CD4-positive, alpha-beta T cell treated with Interleukin-6 for 4 hours (primary cell): ENCODE measurements at regions not wholly inside any gene's neighbourhood (a gene's known extent, or its start where the extent isn't known, plus 50 kb on each side); places are given as distances from the start of the nearest gene placed in this dataset.

Source experiments
- DNase-seq: peaks from one replicate; pipeline ENCODE4 v3.0.0-alpha.2; 2020; ENCODE audit warnings: mixed read lengths

DNA sequence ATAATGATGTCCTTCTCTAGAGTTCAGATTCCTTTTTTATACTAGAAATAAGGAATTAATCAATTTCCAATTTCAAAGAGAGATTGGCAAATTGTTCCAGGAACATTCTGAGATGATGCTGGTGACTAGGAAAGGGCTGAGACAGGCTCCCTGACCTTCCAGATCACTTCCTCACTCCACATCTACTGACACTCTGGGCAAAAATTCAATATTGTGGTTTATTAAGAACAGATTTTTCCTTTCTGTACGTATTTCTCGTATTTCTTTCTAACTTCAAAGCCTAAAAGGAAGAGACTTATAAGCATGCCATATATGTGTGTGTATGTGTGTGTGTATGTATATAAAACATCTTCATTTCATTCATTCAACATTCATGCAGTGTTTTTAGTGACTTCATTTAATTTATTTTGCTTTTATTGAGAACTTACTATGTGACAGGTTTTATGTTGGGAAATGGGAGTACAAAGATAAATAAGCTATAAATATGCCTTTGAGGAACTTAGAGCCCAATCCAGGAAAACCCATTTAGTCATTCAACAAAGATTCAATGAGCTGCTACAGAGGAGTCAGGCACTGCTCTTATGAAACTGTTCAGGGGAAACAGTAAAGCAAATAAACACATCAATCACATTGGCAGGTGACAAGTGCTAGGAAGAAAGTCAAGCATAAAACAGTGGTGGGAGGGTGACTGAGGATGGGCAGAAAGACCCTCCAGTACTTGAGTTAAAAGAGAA is 137.9 kb downstream of the RDH14 start:
- no peak for DNase-seq

DNA sequence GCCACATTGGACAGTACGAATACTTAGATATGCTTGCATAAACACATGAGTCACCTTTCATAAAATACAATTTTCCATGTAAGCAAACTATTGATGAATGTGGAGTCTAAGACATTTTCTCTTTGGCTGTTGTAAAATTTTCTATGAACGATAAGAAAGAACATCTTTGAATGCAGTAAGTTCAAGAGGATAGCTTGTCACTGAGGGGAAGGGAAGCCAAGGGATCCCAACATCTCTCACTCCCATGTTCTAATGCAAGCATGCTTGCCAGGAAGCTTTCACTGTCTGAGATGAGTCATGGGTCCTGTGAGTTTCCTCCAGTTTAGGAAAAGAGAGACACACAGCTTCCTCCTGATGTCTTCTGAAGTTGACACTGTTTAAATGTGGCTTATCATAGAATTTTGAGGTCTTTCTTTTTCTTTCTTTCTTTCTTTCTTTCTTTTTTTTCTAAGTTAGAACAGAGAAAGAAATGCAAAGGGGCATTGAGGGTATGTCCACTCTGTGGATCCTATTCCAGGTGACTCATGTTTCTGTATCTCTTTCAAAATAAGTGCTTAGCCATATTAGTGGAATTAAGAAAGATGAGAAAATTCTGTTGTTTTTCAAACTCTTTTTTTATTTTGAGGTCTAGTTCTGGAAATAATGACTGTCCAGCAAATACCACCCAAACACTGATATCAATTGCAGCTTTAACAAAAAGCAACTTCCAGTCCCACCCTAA is 146.6 kb downstream of the RDH14 start:
- no peak for DNase-seq

DNA sequence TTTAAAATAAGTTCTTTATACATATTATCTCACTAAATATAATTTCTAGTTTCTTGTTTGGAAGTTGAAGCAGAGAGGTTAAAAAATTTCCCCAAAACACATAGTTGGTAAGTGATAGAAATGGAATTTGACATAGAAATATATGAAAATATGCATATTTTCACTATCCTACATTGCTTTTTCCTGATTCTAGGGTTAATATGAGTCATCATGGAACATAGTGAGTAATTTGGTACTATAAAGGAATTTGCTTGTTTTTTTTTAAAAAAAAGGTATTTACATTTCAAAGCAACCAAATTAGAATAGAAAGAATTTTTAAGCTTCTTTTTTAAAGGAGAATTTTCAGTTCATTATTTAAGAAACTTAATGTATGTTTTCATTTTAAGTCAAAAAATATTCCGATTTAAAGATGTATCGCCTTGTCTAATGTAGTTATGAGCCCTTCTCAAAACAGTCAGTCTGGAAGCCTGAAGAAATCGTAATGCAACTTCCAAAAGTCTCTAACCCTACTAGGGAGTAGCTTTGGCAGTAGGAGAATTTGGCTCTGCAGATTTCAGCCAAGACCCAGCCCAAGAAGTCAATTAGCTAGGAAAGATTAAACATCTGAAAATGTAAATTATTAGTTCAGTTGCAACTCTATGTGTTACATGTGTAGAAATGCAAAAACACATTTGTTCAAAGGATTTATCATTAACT is 147.3 kb downstream of the RDH14 start:
- DNase-seq, result no peak

DNA sequence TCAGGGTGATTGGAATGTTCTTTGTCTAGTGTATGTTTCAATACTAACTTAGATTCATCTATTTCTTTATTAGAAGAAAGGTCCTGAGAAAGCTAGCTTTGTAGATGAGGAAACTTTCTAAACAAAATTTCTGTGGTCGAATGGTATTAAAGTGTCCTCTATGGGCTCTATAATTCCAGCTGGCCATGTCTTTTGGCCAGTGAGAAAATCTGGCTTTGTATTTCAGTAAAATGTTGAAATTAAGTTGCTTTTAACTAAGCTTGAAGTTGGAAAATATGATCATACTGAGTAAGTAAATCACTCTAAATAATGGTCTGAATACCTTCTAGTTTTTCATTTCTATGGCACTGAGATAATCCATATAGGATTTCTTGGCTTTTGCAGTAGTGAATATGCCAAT is 148.8 kb downstream of the RDH14 start:
- no peak for DNase-seq

DNA sequence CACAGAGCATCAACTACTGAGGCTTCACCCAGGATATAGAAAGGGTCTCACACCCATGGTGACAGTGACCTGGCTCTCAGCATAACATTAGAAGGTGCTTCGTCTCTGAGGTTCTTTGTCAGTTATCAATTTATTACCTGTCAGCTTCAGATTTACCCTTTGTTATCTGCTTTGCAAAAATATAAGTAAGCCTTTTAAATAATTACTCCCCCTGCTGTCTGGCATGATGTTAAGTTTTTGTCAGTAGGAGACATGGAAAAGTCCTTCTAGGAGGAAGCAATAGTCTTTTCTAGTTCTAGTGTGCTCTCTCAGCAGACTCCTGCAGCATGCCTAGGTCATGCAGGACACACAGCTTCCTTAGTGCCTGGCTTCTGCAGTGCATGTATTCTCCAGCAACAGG is 149.9 kb downstream of the RDH14 start:
- DNase-seq, result no peak

DNA sequence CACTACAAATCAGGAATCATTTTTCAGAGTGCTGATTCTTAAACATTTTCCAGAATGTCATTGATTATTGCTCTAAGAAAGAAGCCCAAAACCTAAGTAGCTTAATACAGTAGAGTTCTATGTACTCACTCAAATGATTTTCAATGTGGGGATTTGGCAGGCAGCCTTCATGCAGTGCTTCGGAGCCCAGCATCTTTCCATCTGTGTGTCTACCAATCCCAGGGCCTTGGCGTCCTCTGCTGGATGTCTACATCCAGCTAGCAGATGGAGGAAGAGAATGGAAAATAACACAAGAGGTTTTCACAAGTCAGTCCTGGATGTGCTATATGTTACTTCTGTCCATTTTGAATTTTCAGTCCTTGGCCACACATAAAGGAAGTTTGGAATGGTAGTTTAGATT is 151.8 kb downstream of the RDH14 start:
- DNase-seq, result no peak

DNA sequence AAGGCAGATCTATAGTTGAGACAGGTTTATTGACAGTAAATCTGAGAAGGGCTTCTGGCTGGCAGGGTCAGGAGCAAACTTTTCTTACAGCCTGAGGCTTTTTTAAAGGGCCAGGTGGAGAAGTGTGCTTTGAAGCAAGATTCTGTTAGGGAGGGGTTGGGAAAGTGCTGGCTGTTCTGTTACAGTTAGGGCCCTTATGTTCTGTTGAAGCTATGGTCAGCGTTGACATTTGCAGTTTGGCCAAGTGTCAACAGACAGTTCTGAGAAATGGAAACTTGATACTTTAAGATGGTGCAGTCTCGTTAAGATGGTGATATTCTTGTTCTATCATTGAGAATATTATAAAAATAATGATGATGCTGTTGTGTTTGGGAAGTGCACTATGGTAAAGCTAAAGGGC is 154.2 kb downstream of the RDH14 start:
- DNase-seq, result no peak

DNA sequence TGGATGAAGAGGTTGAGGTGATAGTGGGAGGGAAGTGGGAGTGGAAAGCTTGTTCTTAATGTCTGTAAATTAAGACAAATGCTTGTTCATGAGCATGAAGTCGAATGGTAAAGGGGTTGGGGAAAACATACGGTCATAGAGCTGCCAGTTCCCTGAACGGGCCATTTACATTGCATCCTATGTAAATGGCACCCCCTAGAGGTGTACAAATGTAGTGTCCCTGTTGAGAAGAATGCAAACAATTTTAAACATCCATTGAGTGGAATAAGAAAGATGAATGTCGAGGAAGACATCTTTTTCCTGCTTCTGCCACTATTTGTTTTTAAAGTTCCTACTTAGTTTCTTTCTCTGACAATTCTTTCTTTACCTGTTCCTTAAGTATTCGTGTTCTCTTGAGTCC is 155.7 kb downstream of the RDH14 start:
- no peak for DNase-seq

DNA sequence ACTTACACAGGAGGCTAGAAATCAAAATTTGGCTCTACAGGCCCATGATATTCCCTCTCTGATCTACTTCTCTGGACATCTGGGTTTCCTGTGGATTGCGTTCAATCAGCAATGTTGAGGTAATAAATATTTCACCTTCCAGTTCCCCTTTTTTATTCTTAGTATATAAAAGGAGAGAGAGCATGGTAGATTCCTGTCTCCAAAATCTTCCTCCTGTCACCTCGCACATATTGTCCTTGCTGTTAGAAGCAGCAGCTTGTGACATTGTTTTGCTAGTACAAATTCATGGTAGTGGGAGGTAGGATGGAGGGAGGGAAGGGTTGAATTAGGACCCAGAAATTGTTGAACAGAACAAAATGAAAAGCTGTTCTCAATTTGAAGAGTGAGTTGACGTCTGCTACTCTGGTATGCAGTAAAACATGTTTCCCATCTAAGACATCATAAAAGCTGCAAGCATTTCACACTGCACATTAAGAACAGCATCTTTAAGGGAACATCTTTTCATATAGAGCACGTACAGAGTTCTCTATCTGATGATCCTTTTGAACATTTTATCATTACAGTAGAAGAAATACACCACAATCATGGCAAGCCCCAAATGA is 156.4 kb downstream of the RDH14 start:
- no peak for DNase-seq

DNA sequence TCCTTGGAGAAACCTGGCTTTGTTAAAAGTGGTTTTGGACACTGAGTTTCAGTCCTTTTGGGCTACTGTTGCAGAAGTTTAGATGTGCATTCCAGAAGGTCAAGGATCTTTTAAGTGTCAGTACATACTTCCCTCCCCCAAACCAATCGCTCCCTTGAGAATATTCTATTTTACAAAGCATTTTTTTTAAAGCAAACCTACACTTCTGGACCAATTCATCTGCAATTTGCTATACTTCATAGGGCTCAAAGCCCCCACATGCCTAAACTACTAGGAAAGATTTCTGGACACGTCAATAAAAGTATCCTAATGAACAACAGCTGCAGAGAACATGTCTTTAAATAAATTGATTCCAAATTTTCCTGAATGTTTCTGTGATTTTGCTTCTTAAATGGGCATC is 157.6 kb downstream of the RDH14 start:
- DNase-seq, result no peak

DNA sequence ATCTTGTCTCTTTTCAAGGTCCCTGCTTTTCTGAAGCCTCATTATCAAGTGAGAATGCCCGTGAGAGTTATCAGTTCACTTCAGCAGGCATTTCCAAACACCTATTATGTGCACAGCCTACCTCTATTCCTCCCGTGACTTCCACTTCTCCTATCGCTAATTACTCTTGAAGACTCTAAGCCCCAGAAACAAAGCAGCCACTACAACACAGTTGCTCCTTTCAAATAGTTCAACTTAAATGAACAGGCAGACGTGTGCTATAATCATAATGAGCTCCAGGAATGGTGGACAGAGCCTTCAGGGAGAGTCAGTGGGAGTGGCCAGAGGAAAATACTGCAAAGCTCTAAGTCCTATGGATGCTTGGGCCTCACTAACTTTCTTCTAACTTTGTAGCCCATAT is 159.0 kb downstream of the RDH14 start:
- DNase-seq, result no peak

DNA sequence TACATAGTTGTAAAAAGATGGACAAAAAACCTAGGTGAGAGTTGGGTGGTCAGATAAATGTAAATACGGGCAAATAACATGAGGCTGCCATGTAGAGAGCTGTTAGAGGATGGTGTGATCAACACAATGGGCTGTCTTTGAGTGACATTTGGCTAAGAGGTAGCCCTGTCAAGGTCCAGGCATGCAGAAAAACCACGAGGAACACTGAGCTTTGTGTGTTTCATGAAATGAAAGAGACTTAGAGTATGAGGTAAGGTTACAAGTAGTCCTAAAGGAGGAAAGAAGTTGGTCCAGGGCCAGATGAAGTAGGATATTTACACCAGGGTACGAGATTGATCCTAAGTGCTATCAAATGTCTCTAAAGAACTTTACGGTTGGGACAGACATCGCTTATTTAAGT is 160.9 kb downstream of the RDH14 start:
- DNase-seq, result no peak

DNA sequence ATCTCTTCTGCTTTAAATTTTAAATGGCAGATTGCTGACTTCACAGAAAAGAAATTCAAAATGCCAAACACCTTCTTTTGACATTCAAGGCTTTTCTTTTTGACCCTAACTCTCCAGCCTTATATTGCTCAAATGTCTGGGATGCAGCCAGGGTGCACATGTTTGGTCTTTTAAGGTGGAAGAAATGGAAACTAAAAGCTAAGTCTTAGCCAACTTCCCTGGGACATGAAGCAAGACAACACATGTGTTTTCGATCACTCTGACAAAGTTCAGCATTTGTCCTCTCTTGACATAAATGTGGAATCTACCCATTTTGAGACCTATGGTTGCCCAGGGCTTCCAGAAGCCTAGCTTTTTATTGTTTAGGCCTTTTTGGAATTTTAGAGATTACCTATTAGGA is 161.6 kb downstream of the RDH14 start:
- DNase-seq, result no peak

DNA sequence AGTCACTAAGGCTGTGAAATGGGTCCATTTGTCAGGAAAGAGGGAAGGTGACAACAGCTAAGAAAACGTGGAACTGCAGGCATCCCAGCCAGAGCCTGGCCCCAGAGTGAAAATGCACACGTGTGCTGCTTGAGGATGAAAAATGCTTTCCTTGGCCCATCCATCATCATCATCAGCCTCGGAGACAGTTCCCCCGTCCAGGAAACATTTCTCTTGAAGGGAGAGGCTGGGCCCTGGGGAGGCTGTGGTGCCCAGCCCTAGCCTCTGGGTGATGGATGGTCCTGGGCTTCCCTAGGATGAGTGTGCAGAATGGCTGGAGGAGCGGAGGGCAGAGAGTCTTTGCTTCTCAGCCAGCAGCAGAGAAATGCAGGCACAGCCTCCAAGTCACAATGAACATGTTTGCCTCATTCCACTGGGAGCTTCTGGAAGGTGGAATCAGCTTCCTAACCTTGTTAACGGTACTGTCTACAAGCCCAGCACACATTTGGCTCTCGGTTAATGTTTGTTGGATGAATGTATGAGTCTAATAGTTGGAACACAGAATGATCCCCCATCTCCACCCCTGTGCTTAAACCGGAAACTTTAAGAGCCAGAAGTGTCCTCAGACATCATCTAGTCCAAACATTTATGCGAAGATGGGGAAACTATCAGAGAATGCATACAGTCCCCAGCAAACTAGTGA is 164.0 kb downstream of the RDH14 start:
- DNase-seq, result no peak

DNA sequence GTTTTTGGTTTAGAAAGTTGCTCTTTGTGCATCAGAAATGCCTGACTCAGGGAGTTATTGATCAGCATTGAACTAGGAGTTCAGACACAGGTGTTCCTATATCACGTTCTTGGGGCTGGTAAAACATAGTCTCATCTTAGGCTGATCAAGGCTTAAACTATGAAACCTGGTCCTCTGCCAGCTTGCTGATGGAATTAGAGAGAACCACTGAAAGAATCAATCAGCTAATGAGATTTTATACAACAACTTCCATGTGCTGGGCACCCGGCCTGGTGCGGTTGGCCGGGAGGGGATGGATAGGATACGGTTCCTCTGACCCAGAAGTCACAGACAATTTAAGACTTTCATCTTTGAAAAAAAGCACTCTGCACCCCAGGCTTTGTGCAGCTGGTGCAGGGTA is 164.9 kb downstream of the RDH14 start:
- DNase-seq, result no peak

DNA sequence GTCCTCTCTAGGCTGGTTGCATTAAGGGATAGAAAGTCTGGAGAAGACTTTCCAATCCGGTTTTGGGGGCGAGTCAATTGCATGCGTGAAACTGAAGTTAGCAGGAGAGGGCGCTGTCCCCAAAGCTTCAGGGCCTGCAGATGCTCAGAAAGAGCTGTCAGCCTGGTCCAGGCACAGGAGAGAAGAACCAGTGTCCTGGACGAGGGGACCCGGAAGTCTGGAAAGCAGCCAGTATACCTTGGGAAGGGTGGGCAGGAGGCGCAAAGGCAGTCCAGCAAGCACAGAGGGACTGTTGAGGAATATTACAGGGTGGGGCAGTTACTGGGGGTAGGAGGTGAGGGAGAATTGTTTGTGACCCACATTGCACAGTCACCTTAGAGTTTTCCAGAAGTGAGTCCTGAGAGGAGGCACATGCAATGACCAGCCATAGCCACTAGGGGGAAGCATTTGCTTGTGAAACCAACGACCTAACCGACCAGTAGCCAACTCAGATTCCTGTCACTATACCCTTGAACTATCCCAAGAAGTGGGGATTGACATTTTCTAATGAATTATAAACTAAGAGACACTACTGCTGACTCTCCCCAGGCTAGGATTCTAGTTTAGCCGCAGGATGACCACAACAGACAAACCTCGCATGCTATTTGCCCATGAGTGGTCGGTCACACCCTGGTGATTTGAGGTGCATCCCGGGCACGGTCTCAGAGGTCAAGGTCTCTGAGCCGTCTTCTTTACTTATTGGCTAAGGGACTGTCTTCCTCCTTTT is 172.8 kb downstream of the RDH14 start:
- peak; percentile 59 for DNase-seq

DNA sequence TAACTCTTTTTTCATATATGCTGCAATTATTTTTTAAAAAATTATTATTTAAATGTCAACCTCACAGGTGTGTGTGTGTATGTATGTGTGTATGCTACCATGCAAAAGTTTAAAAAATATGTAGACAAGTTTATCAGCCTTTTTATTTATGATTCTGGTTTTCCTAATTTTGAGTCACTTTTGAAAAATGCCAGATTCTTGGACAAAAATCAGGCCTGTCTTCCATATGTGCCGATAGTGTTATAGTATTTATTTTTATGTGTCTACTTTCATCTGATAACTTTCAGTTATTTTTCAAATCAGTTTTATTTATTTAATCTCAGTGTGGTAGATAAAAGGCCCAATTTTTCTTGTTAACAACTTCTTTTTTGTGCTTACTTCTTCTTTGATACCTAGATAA is 176.2 kb downstream of the RDH14 start:
- DNase-seq, result no peak

DNA sequence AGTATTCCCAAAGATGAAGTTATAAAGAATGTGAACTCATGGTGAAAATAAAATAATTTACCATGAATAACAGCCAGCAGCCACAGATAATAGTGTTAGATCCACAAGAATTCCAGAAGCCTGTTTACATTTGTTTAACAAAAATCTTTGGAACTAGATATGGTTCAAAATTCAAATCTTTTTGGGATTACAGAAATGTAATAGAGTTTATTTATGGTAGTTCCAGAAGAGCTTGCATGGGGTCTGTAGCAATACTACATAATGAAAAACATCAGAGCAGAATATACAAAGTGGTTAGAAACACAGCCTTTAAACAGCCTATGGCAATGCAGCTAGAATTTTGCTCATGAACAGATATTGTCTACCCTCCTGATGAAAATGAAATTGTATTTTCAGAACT is 179.1 kb downstream of the RDH14 start:
- DNase-seq, result no peak

DNA sequence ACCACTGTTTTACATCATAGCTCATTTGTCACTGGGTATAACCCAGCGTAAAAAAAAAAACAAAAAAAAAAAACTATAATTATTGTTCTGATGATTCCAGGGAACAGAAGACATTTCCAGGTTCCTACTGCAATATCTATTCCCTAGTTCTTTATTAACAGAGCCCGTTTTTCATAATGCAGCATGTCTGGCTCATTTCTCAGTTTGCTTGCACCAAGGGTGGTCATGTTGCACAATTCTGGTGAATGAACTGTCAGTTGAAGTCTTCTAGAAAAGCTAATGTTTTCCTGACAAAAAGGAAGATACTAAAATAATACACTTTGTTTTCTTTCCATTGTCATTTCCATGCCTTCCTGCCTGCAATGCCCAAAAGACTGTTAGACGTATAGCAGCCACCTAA is 180.1 kb downstream of the RDH14 start:
- DNase-seq, result no peak

DNA sequence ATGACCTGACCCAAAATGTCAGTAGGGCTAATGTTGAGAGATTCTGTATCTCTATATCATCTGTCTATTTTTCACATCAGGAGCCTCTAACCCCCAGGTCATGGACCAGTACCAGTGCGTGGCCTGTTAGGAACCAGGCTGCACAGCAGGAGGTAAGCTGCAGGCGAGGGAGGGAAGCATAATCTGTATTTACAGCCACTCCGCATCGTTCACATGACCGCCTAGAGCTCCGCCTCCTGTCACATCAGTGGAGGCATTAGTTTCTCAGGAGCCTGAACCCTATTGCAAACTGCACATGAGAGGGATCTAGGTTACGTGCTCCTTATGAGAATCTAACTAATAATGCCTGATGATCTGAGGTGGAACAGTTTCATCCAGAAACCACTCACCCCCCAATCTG is 180.6 kb downstream of the RDH14 start:
- no peak for DNase-seq

DNA sequence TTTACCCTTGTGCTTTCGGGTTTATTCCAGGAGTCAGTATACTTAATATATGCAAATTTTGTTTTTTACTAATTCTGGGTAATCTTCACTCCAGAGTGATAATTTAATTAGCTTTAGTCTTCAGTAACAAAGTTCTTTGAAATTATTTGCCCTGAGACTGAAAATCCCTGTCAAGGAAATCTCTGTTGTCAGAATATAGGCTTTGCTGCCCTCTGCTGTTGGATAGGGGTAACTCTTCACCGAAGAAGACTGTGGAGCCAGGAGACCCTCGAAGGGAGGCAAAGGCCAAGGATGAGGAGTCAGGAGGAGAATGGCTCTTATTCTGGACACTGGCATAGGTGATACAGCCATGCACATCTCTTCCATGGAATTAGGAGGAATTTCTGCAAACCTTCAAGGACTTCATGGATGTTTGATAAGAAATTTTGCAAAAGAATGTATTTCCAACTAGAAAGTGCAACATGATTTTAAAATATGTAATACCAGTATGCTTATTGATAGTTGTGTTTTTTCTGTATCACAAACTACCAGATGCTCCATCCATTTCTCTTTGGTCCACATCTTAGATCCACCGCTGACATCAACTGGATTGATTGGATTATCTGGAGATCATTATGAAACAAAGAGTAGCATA is 182.3 kb downstream of the RDH14 start:
- DNase-seq, result peak; percentile 23

DNA sequence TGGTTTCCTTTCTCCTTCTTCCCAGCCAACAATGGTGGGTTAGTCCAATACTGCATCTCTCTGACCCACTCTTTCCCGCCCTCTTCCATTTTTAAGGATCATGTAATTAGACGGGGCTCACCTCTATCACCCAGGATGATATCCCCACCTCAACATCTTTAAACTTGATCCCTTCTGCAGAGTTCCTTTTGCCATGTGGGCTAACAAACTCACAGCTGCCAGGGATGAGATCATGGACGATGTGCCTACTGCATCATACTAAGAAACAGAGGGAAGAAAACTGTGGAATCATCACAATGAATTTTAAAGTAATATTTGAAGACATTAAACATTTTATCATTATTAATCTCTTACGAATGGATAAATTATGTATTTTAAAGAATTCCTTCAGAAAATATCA is 183.5 kb downstream of the RDH14 start:
- DNase-seq, result no peak
